GM19395 (cell line): ENCODE measurements at regions not wholly inside any gene's neighbourhood (a gene's known extent, or its start where the extent isn't known, plus 50 kb on each side); places are given as distances from the start of the nearest gene placed in this dataset.

Source experiments
- ATAC-seq: cut with Tn5 transposase; IDR thresholded peaks from one replicate; pipeline ENCODE4 v1.9.1; 2021; ENCODE audit warnings: mild to moderate bottlenecking, moderate library complexity; ENCODE audit not compliant: unreplicated experiment

GRCh38 chr12:107543416-107543815 is 142.2 kb upstream of the PWP1 start:
- ATAC-seq = no peak

GRCh38 chr12:107543841-107544240 is 141.8 kb upstream of the PWP1 start:
- ATAC-seq = no peak

- ATAC-seq = no peak
Observed at GRCh38 chr12:107544937-107545336, 140.7 kb upstream of the PWP1 start.

- ATAC-seq = no peak
Observed at GRCh38 chr12:107545737-107546353, 139.8 kb upstream of the PWP1 start.

- no peak for ATAC-seq
Observed at GRCh38 chr12:107547389-107547788, 138.2 kb upstream of the PWP1 start.

GRCh38 chr12:107549651-107550480 is 135.7 kb upstream of the PWP1 start:
- ATAC-seq = no peak

- no peak for ATAC-seq
Observed at GRCh38 chr12:107551434-107551833, 134.2 kb upstream of the PWP1 start.

- no peak for ATAC-seq
Observed at GRCh38 chr12:107552263-107552662, 133.3 kb upstream of the PWP1 start.

- ATAC-seq = no peak
Observed at GRCh38 chr12:107553211-107553765, 132.3 kb upstream of the PWP1 start.

- no peak for ATAC-seq
Observed at GRCh38 chr12:107554941-107555340, 130.7 kb upstream of the PWP1 start.

- no peak for ATAC-seq
Observed at GRCh38 chr12:107557026-107557425, 128.6 kb upstream of the PWP1 start.

GRCh38 chr12:107557589-107558100 is 128.0 kb upstream of the PWP1 start:
- ATAC-seq = no peak

GRCh38 chr12:107558141-107558815 is 127.3 kb upstream of the PWP1 start:
- no peak for ATAC-seq

GRCh38 chr12:107558816-107559382 is 126.7 kb upstream of the PWP1 start:
- ATAC-seq = no peak

- no peak for ATAC-seq
Observed at GRCh38 chr12:107560165-107560898, 125.3 kb upstream of the PWP1 start.

GRCh38 chr12:107560899-107561285 is 124.7 kb upstream of the PWP1 start:
- ATAC-seq = no peak

GRCh38 chr12:107564946-107565345 is 120.7 kb upstream of the PWP1 start:
- no peak for ATAC-seq

- ATAC-seq = no peak
Observed at GRCh38 chr12:107565551-107565950, 120.0 kb upstream of the PWP1 start.

- ATAC-seq = no peak
Observed at GRCh38 chr12:107567876-107568619, 117.6 kb upstream of the PWP1 start.

- ATAC-seq = no peak
Observed at GRCh38 chr12:107568718-107569117, 116.9 kb upstream of the PWP1 start.
